Common myeloid progenitor, CD34-positive (primary cell): ENCODE measurements at regions not wholly inside any gene's neighbourhood (a gene's known extent, or its start where the extent isn't known, plus 50 kb on each side); places are given as distances from the start of the nearest gene placed in this dataset.

Experiments used
- CTCF ChIA-PET: fragments of 350-600 bp; sonication (Branson Sonifier 250); formaldehyde crosslinking; loops from one replicate; lab custom pipeline; 2021; ENCODE audit warnings: antibody characterized with exemption; lab: Charles Lee
- POLR2A ChIA-PET: fragments of 350-600 bp; sonication (Branson Sonifier 250); formaldehyde crosslinking; loops from one replicate; lab custom pipeline; 2021; ENCODE audit warnings: antibody characterized with exemption; lab: Charles Lee
- DNase-seq, 3 donors: peaks; one replicate each; pipeline versions ENCODE4 v3.0.0 to v3.0.0-alpha.2; 2013
- H3K27ac ChIP-seq, 2 experiments: 1 replicate in 1 of 2; 2 replicates in 1 of 2; pipeline ENCODE4 v1.7.0; 2013; ENCODE audit warnings: inconsistent platforms in 2 of 2, low read length in 2 of 2, mild to moderate bottlenecking in 2 of 2, low read depth in 1 of 2, moderate library complexity in 1 of 2; ENCODE audit not compliant: severe bottlenecking in 2 of 2, insufficient read depth in 1 of 2, poor library complexity in 1 of 2
- H3K27me3 ChIP-seq, 5 experiments: replicated peaks in 2 of 5; 1 replicate in 3 of 5; 2 replicates in 2 of 5; pipeline versions ENCODE4 v1.6.1 to v1.7.0; 2013; ENCODE audit warnings: low read length in 4 of 5, mild to moderate bottlenecking in 2 of 5, moderate library complexity in 2 of 5, inconsistent platforms in 1 of 5; ENCODE audit not compliant: insufficient read depth in 5 of 5, control insufficient read depth in 4 of 5
- H3K36me3 ChIP-seq, 4 experiments: 1 replicate in 2 of 4; 2 replicates in 2 of 4; pipeline versions ENCODE4 v1.6.1 to v1.7.0; 2013; ENCODE audit warnings: low read length in 3 of 4, control low read depth in 1 of 4, mild to moderate bottlenecking in 1 of 4; ENCODE audit not compliant: control insufficient read depth in 4 of 4, insufficient read depth in 4 of 4
- H3K4me1 ChIP-seq, 4 experiments: 1 replicate in 3 of 4; 2 replicates in 1 of 4; pipeline versions ENCODE4 v1.6.1 to v1.7.1; 2013; ENCODE audit warnings: low read length in 3 of 4, mild to moderate bottlenecking in 3 of 4, control low read depth in 1 of 4, inconsistent platforms in 1 of 4, moderate library complexity in 1 of 4; ENCODE audit not compliant: control insufficient read depth in 4 of 4, insufficient read depth in 4 of 4; ENCODE audit errors: control extremely low read depth in 1 of 4
- H3K4me3 ChIP-seq, 7 experiments: 1 replicate in 4 of 7; 2 replicates in 3 of 7; pipeline versions ENCODE4 v1.5.1 to v1.7.0; 2013; ENCODE audit warnings: mild to moderate bottlenecking in 7 of 7, low read length in 6 of 7, moderate library complexity in 6 of 7, inconsistent platforms in 2 of 7, low read depth in 2 of 7, control low read depth in 1 of 7; ENCODE audit not compliant: insufficient read depth in 4 of 7, control insufficient read depth in 1 of 7; ENCODE audit errors: extremely low read depth in 1 of 7
- H3K9me3 ChIP-seq, 5 experiments: 1 replicate in 4 of 5; 2 replicates in 1 of 5; pipeline versions ENCODE4 v1.6.1 to v1.7.1; 2013; ENCODE audit warnings: low read length in 4 of 5, mild to moderate bottlenecking in 2 of 5, inconsistent platforms in 1 of 5, low read depth in 1 of 5, moderate library complexity in 1 of 5; ENCODE audit not compliant: control insufficient read depth in 4 of 5, insufficient read depth in 2 of 5; ENCODE audit errors: control extremely low read depth in 1 of 5
- WGBS: methylation state at CpG from one replicate; pipeline ENCODE4 v1.1.5; 2013; ENCODE audit not compliant: insufficient coverage; 5-methylcytosine and 5-hydroxymethylcytosine counted together

DNA sequence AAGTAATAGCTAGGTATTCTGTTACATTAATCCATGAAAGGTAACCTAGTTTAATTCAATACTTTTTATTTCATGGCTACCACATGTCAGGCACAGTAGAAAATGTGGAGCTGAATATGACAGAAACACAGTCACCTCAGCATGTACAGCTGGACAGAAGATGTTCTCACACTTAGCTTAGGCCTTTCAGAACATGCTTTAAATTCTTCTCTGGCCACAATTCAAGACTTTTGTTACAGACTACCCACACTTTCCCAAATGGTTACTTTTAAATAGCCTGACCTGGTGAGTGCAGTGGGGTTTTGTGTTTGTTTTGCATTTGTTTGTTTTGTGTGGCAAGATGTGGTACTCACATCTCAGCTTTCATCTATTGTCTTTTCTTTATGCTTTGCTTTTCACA, 1079.5 kb downstream of the IGSF11 start:
- no peak for DNase-seq
- CTCF ChIA-PET = no interaction called here
- Histone ChIP-seq H3K36me3 (no peaks in the 10 kb centered on the region), H3K27me3 (no peaks in the 10 kb centered on the region), H3K9me3 (no peaks in the 10 kb centered on the region), H3K27ac (no peak overlapping the region), H3K4me3 (no peak overlapping the region), H3K4me1 (no peaks in the 10 kb centered on the region)
- POLR2A ChIA-PET = no interaction called here

DNA sequence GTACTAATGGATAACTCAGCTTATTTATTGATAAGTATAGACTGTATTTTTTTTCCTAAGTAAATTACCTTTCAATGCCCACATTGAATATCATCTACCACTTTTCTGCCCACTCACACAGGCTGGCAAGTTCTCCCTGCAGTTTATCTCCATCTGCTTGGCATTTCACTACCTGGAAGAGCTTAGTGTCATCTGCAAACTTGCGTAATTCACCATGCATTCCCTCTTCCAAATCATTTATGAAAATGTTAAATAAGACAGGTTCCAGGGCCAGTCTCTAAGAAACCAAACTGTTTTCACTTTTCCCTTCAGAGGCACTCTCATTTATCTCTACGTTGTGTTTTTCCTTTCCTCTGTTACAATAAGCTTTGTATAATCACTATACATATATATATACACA, 1076.6 kb downstream of the IGSF11 start:
- Histone ChIP-seq H3K4me3 (no peak overlapping the region), H3K27me3 (peaks cover 0 to 1% (median 0%) of the 10 kb centered on the region in 5 experiments), H3K27ac (no peak overlapping the region), H3K9me3 (no peaks in the 10 kb centered on the region), H3K36me3 (no peaks in the 10 kb centered on the region), H3K4me1 (no peaks in the 10 kb centered on the region)
- WGBS = 100% methylated on average over 1 of the region's 2 CpGs
- DNase-seq = no peak
- POLR2A ChIA-PET = no interaction called here
- CTCF ChIA-PET = no interaction called here

DNA sequence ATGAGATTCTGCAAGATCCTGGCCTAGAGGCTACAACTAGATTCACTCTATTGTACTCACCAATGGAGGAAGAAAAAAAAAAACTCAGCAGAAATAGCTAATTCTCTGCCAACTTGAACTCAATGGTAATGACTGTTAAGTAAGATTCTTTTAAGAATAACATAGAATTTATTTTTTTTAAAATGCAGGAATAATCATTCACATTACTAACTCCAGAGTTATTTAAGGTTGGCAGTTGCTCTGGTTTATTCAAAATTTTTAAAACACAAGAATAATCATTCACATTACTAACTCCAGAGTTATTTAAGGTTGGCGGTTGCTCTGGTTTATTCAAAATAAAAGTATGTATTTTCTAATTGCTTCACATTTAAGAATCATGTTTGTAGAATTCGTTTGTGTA, 1071.9 kb downstream of the IGSF11 start:
- ChIA-PET POLR2A (no interaction called here), CTCF (no interaction called here)
- DNase-seq = no peak
- no peaks in the 10 kb centered on the region for H3K9me3 ChIP-seq
- no peaks in the 10 kb centered on the region for H3K4me1 ChIP-seq
- no peak overlapping the region for H3K4me3 ChIP-seq
- WGBS = no CpG with 5 or more reads among the region's 2 CpGs
- no peaks in the 10 kb centered on the region for H3K36me3 ChIP-seq
- peaks cover 0 to 1% (median 0%) of the 10 kb centered on the region in 5 experiments for H3K27me3 ChIP-seq
- H3K27ac ChIP-seq = no peak overlapping the region

DNA sequence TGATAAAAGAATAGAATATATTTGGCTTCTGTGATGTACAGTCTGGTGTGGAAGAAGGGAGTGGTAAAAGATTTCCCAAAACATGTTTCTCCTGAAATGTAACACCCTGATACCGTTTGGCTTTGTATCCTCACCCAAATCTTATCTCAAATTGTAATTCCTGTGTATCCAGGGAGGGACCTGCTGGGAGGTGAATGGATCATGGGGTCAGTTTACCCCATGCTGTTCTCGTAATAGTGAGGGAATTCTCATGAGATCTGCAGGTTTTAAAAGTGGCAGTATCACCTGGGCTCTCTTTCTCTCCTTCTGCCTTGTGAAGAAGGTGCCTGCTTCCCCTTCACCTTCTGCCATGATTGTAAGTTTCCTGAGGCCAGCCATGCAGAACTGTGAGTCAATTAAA, 1070.8 kb downstream of the IGSF11 start:
- no peaks in the 10 kb centered on the region for H3K4me1 ChIP-seq
- CTCF ChIA-PET = no interaction called here
- H3K9me3 ChIP-seq = no peaks in the 10 kb centered on the region
- H3K4me3 ChIP-seq = no peak overlapping the region
- peaks cover 0 to 1% (median 0%) of the 10 kb centered on the region in 5 experiments for H3K27me3 ChIP-seq
- no peaks in the 10 kb centered on the region for H3K36me3 ChIP-seq
- no peak overlapping the region for H3K27ac ChIP-seq
- DNase-seq = no peak
- WGBS = 60% methylated on average over 1 of the region's 2 CpGs
- POLR2A ChIA-PET = no interaction called here

DNA sequence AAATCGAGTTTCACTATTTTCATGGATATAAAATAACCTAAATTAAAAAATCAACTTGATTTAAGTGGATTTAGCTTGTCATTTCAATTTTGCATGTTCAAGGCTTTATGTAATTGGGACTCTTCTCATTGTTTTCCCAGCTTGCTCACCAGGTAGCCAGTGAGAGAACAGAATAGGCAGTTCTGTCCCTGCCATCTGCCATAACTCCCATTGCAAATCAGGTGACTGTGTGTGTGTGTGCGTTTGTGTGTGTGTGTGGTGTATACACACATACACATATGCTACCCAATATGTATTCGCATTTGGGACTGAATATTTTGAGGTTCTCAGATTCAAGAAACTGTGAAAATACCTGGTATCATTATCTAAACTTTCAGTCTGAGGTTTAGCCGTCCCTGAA, 1069.8 kb downstream of the IGSF11 start:
- POLR2A ChIA-PET = no interaction called here
- H3K9me3 ChIP-seq = no peaks in the 10 kb centered on the region
- no CpG with 5 or more reads among the region's 4 CpGs for WGBS

DNA sequence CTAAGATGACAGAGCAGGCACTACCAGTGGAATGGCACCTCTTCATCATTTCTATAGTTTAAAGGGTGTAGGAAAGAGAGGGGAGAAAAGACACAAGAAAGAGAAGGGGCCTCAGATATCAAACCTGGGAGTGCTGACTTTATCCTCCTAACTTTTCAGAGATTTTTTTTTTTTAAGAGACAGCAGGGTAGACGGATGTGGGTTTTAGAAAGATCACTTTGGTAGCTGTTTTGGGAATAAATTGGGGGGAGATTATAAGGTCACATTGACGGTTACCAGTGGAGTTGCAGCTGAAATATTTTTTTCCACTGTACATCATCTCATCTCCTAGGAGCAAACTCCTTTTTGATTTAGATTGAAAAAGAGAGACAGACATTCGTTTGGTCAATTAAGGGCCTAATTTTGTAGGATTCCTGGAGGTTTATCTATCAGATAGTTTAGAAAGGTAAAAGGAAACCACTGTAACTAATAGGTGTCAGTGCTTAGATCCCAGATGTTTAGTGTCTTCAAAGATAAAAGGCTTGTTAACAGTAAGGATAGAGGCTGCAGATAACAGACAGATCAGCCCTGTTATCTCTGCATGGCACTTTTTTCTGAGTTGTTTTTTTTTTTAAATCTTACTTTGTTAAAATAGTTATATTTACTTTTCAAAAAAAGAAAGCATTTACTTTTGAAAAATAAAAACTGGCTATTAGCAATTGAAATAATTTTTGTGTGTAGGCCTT, 1057.0 kb downstream of the IGSF11 start:
- Histone ChIP-seq H3K9me3 (no peaks in the 10 kb centered on the region), H3K27ac (no peak overlapping the region), H3K4me1 (no peaks in the 10 kb centered on the region), H3K27me3 (peaks cover 0 to 4% (median 0%) of the 10 kb centered on the region in 5 experiments), H3K4me3 (no peak overlapping the region), H3K36me3 (no peaks in the 10 kb centered on the region)
- no peak for DNase-seq
- POLR2A ChIA-PET = no interaction called here
- CTCF ChIA-PET = interaction anchor here (1.1 kb wide), 1 partner anchor 20 kb away, joined by 4 read pairs; no protein-coding TSS in a partner anchor
- WGBS = 100% methylated on average over 1 of the region's 3 CpGs

More for the DNA sequence above, 1069.8 kb downstream of the IGSF11 start:
- CTCF ChIA-PET = no interaction called here
- no peak overlapping the region for H3K4me3 ChIP-seq
- peaks cover 0 to 1% (median 0%) of the 10 kb centered on the region in 5 experiments for H3K27me3 ChIP-seq
- no peak for DNase-seq
- no peaks in the 10 kb centered on the region for H3K36me3 ChIP-seq
- H3K4me1 ChIP-seq = no peaks in the 10 kb centered on the region
- no peak overlapping the region for H3K27ac ChIP-seq

DNA sequence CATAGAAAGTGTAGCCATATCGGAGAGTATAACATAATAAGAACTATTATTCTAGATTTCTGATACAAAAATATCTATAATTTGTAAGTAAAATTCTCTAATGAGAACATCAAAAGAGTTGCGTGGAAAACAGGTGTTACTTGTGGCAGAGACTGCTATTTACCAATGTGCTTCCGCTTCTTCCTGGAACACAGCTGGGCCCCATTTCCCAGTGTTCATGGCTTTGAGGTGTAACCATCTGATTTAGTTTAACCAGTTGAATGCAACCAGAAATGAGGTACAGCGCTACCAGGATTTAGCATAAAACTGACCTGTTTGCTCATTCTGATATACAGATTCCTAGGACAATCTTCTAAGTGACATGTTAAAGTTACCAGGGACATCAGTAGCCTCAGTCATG, 1055.2 kb downstream of the IGSF11 start:
- H3K27ac ChIP-seq = no peak overlapping the region
- 98% methylated on average over 3 of the region's 4 CpGs for WGBS

More for the DNA sequence above, 1055.2 kb downstream of the IGSF11 start:
- ChIA-PET CTCF (no interaction called here), POLR2A (no interaction called here)
- Histone ChIP-seq H3K4me3 (no peak overlapping the region), H3K27me3 (peaks cover 0 to 4% (median 0%) of the 10 kb centered on the region in 5 experiments), H3K36me3 (no peaks in the 10 kb centered on the region), H3K4me1 (no peaks in the 10 kb centered on the region), H3K9me3 (no peaks in the 10 kb centered on the region)
- DNase-seq = no peak
